Natural killer cell (primary cell): ENCODE measurements at regions not wholly inside any gene's neighbourhood (a gene's known extent, or its start where the extent isn't known, plus 50 kb on each side); places are given as distances from the start of the nearest gene placed in this dataset.

Experiments used
- ATAC-seq, 3 donors: fragments of 150-1000 bp in 2 of 3; fragments of 200-7000 bp in 1 of 3; cut with Tn5 transposase; 1 replicate in 1 of 3; 2 replicates in 2 of 3; pipeline ENCODE4 v1.10.0; 2021; ENCODE audit warnings: mild to moderate bottlenecking in 2 of 3, moderate library complexity in 2 of 3
- DNase-seq, 2 donors: peaks; one replicate each; pipeline versions ENCODE4 v3.0.0 to v3.0.0-alpha.2; 2013 to 2021; ENCODE audit warnings: mixed read lengths in 1 of 2
- H3K27ac ChIP-seq: one replicate; pipeline ENCODE4 v1.5.1; 2013; ENCODE audit warnings: mild to moderate bottlenecking, low read length
- H3K27me3 ChIP-seq: one replicate; pipeline ENCODE4 v1.6.1; 2013; ENCODE audit warnings: low read length; ENCODE audit not compliant: control insufficient read depth, insufficient read depth
- H3K36me3 ChIP-seq: one replicate; pipeline ENCODE4 v1.6.1; 2013; ENCODE audit warnings: low read length; ENCODE audit not compliant: control insufficient read depth, insufficient read depth
- H3K4me1 ChIP-seq: one replicate; pipeline ENCODE4 v1.6.1; 2013; ENCODE audit warnings: low read length; ENCODE audit not compliant: control insufficient read depth, insufficient read depth
- H3K4me3 ChIP-seq: one replicate; pipeline ENCODE4 v1.5.1; 2013; ENCODE audit warnings: low read length
- H3K9me3 ChIP-seq: one replicate; pipeline ENCODE4 v1.6.1; 2013; ENCODE audit warnings: low read length; ENCODE audit not compliant: control insufficient read depth, insufficient read depth
- H3K27ac Mint-ChIP-seq, 2 donors: one replicate each; pipeline ENCODE4 v1.8.0; 2022; ENCODE audit warnings: mild to moderate bottlenecking in 2 of 2, mixed read lengths in 2 of 2, moderate library complexity in 1 of 2
- H3K27me3 Mint-ChIP-seq, 2 donors: one replicate each; pipeline ENCODE4 v1.8.0; 2022; ENCODE audit warnings: low read depth in 2 of 2, mixed read lengths in 2 of 2
- H3K36me3 Mint-ChIP-seq: one replicate; pipeline ENCODE4 v1.8.0; 2022; ENCODE audit warnings: mixed read lengths
- H3K4me1 Mint-ChIP-seq, 2 donors: one replicate each; pipeline ENCODE4 v1.8.0; 2022; ENCODE audit warnings: mixed read lengths in 2 of 2
- H3K4me3 Mint-ChIP-seq: one replicate; pipeline ENCODE4 v1.8.0; 2022; ENCODE audit warnings: mild to moderate bottlenecking, moderate library complexity, mixed read lengths
- H3K9me3 Mint-ChIP-seq, 2 donors: one replicate each; pipeline ENCODE4 v1.8.0; 2022; ENCODE audit warnings: mixed read lengths in 2 of 2
- CTCF ChIP-seq: fragments of 200-600 bp; IDR thresholded peaks from one replicate; pipeline ENCODE4 v1.8.0; 2022; ENCODE audit warnings: antibody characterized with exemption
- WGBS: methylation state at CpG from one replicate; pipeline ENCODE4 v1.1.7; 2013; ENCODE audit warnings: missing lambda C conversion rate; ENCODE audit not compliant: insufficient coverage; 5-methylcytosine and 5-hydroxymethylcytosine counted together
- intact Hi-C: fragments of 100-400 bp; cut with micrococcal nuclease; formaldehyde crosslinking; loops from one replicate; pipeline ENCODE4 v1.14.2; 2022

DNA sequence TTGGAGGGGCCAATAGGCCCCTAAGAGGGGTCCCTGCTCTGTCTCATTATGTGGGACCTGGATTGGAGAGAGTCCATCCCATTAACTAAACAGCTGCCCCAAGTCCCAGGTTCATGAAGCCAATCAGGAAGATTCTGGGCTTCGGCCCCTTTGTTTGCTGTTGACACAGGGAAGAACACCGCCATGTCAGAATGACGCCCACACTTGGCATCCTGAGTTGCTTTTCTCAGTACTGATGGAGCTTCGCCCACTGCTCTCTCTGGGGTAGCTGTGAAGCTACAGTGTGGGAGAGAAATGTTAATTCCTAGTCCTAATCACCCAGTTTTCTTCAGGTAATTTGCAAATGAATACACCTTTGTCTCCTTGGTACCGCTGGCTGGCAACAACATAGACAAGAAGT, 264.7 kb downstream of the GLRX3 start:
- DNase-seq (no peak), ATAC-seq (no peak)
- no peaks in the 10 kb centered on the region for H3K27me3 ChIP-seq
- WGBS = 92% methylated on average over 3 of the region's 5 CpGs
- H3K4me1 ChIP-seq = no peaks in the 10 kb centered on the region
- intact Hi-C loops = no loop called here
- H3K4me3 ChIP-seq = no peak overlapping the region
- Mint-ChIP-seq H3K27me3 (peaks cover 0 to 4% of the 10 kb centered on the region in 2 donors), H3K36me3 (no peaks in the 10 kb centered on the region), H3K4me3 (no peak overlapping the region), H3K27ac (no peak overlapping the region), H3K9me3 (peaks cover 0 to 3% of the 10 kb centered on the region in 2 donors), H3K4me1 (no peaks in the 10 kb centered on the region)
- H3K36me3 ChIP-seq = no peaks in the 10 kb centered on the region
- no peak for TF ChIP-seq CTCF
- H3K27ac ChIP-seq = no peak overlapping the region
- peaks cover 5% of the 10 kb centered on the region for H3K9me3 ChIP-seq

- Mint-ChIP-seq H3K4me3 (no peak overlapping the region), H3K27ac (no peak overlapping the region), H3K36me3 (no peaks in the 10 kb centered on the region), H3K27me3 (peaks cover 0 to 4% of the 10 kb centered on the region in 2 donors), H3K4me1 (no peaks in the 10 kb centered on the region), H3K9me3 (no peaks in the 10 kb centered on the region)
- DNase-seq = no peak
- 84% methylated on average over 16 of the region's 16 CpGs for WGBS
- no peaks in the 10 kb centered on the region for H3K36me3 ChIP-seq
- no peak for TF ChIP-seq CTCF
- intact Hi-C loops = no loop called here
- no peak for ATAC-seq
- H3K4me3 ChIP-seq = no peak overlapping the region
- H3K27me3 ChIP-seq = no peaks in the 10 kb centered on the region
- H3K27ac ChIP-seq = no peak overlapping the region
- no peaks in the 10 kb centered on the region for H3K4me1 ChIP-seq
- H3K9me3 ChIP-seq = no peaks in the 10 kb centered on the region
These were observed 265.9 kb downstream of the GLRX3 start for GRCh38 chr10:130401860-130402765.

GRCh38 chr10:130403153-130404075, 267.2 kb downstream of the GLRX3 start:
- Mint-ChIP-seq H3K36me3 (no peaks in the 10 kb centered on the region), H3K4me1 (no peaks in the 10 kb centered on the region), H3K27me3 (peaks cover 0 to 4% of the 10 kb centered on the region in 2 donors), H3K4me3 (no peak overlapping the region), H3K27ac (no peak overlapping the region), H3K9me3 (no peaks in the 10 kb centered on the region)
- Histone ChIP-seq H3K4me1 (no peaks in the 10 kb centered on the region), H3K36me3 (no peaks in the 10 kb centered on the region), H3K27me3 (no peaks in the 10 kb centered on the region), H3K9me3 (no peaks in the 10 kb centered on the region), H3K4me3 (no peak overlapping the region), H3K27ac (no peak overlapping the region)
- no peak for DNase-seq
- intact Hi-C loops = no loop called here
- WGBS = 66% methylated on average over 6 of the region's 6 CpGs
- TF ChIP-seq CTCF = no peak
- ATAC-seq = no peak
